NB4 (cell line): ENCODE measurements at regions not wholly inside any gene's neighbourhood (a gene's known extent, or its start where the extent isn't known, plus 50 kb on each side); places are given as distances from the start of the nearest gene placed in this dataset.

Experiments
- CTCF ChIP-seq: IDR thresholded peaks from one replicate; pipeline ENCODE4 v1.5.1; 2012; ENCODE audit warnings: low read depth, low read length
- MAX ChIP-seq: IDR thresholded peaks from 2 replicates; pipeline ENCODE4 v1.6.1; 2011; ENCODE audit warnings: low read depth, low read length
- MYC ChIP-seq: IDR thresholded peaks from 2 replicates; pipeline ENCODE4 v1.6.1; 2011; ENCODE audit warnings: low read depth, low read length

- TF ChIP-seq CTCF (no peak), MAX (no peak), MYC (no peak)
Observed at GRCh38 chr13:53351021-53351420, 322.4 kb downstream of the OLFM4 start.
